Islet precursor cell (in vitro differentiated cells): ENCODE measurements at regions not wholly inside any gene's neighbourhood (a gene's known extent, or its start where the extent isn't known, plus 50 kb on each side); places are given as distances from the start of the nearest gene placed in this dataset.

Experiments used
- DNase-seq: peaks from one replicate; pipeline ENCODE4 v3.0.0-alpha.2; 2018

DNA sequence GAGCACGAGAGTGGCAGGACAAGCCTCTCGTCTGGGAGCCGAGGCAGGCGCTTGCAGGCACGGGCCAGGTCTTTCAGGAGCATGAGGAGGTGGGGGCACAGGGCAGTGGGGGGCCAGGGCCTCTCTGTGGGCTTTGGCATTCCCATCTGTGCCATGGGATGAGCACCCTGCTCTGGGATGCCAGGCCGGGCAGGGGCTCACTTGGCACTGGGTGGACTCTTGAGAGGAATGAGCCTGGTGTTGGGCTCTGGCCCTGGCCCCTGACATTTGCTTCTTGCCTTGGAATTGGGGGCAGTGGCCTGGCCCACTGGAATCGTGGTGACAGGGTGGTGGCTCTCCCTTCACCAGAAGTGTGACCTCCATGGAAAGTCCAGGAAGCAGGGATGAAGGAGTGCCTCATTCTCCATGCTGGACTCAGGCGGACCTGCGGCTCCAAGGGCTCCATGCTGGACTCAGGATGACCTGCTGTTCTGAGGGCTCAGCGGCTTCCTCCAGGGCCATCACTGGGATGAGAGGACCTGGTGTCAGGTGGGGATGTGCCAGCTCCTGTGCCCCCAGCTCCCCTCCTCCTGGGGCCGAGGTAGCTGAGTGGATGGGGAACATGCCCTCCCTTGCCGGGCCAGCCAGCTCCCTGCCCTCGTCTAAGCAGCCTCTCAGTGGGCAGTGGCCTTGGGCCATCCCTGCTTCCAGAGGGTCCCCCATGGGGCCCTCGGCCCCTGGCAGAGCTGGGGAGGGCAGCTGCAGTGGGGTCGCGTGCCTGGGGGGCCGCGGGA is 220.3 kb downstream of the KIF26A start:
- DNase-seq, result peak; percentile 38

DNA sequence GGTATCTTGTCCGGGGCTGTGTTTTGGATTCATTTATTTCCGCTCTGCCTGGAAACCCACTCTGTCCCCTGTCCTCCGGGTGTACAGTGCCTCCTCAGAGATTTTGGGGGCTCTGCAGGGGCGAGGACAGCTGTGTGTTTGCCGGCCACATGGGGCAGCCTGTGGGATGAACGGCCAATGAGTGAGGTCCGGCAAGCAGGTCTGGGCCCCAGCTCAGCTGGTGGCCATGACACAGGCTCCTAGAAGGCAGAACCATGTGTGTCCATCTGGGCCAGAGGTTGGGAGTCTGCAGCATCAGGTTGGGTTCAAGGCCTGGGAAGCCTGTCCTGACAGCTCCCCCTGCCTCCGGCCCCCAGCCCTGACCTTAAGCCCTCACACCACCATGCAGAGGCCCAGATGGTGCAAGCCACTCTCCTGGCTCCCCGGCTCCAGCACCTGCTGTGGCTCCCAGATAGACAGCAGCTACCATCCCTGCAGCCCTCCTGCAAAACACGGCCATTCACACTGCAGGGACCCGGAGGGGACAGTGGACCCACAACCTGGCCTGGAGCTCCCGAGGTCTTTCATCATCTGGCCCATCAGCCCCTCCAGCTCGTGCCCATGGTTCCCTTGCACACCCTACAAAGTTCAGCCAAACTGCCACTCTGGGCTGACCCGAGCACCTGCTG is 220.1 kb upstream of the C14orf180 start:
- DNase-seq, result peak; percentile 47

DNA sequence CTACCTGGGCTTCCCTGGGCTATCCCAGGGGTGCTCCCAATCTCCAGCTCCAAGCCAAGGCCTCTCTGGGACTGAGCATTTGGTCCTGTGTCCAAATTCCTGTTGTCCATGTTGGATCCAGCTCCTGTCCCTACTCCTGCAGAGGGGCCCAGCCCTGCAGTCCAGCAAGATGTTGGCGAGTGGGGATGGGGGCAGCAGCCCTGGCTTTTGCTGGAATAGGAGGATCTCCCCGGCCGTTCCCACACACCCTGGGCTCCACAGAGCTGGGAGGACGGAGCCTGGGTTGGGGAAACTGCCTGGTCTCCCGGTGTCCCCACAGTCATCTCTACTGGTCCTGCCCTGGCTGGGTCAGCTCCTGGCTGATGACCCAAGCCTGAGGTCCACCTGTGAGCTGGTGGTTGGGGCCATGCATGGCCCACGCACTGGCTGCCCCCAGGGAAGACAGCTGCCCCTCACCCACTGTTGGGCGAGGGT is 219.6 kb upstream of the C14orf180 start:
- DNase-seq, result peak; percentile 49

GRCh38 chr14:104360501-104360900 is 219.1 kb upstream of the C14orf180 start:
- DNase-seq, result peak; percentile 26

- DNase-seq, result peak; percentile 42
Observed at GRCh38 chr14:104361101-104361591, 218.4 kb upstream of the C14orf180 start.

DNA sequence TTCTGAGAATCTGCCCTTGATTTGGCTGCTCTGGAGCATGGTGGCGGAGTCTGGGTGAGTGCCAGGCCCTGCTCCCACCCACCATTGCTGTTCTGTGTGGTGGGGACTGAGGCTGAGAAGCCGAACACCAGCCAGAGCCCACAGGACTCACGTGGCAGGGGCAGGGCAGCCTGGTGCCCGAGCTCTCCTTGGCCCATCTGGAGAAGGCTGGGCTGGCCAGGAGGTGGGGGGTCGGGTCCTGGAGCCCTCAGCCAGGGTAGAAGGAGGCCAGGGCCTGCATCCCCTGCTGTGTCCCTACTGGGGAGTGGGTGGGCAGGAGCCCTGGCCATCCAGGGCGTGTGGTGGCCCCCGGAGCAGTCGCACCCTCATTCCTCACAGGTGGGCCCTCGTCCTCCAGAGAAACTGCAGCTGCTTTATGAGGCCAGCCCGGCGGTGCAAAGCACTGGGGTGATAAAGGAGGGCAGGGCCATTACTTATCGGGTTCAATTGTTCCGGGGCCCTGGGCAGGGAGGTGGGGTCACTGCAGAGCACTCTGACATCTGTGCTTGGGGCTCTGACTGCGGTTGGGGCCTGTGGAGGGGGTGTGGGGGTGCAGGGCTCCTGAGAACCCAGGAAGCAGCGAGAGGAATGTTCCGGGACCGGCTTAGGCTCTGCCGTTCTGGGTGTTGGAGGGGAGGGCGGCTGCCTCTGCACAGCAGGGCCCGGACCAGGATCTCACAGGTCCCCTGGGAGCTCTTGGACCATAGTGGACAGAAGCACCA is 217.5 kb upstream of the C14orf180 start:
- no peak for DNase-seq

DNA sequence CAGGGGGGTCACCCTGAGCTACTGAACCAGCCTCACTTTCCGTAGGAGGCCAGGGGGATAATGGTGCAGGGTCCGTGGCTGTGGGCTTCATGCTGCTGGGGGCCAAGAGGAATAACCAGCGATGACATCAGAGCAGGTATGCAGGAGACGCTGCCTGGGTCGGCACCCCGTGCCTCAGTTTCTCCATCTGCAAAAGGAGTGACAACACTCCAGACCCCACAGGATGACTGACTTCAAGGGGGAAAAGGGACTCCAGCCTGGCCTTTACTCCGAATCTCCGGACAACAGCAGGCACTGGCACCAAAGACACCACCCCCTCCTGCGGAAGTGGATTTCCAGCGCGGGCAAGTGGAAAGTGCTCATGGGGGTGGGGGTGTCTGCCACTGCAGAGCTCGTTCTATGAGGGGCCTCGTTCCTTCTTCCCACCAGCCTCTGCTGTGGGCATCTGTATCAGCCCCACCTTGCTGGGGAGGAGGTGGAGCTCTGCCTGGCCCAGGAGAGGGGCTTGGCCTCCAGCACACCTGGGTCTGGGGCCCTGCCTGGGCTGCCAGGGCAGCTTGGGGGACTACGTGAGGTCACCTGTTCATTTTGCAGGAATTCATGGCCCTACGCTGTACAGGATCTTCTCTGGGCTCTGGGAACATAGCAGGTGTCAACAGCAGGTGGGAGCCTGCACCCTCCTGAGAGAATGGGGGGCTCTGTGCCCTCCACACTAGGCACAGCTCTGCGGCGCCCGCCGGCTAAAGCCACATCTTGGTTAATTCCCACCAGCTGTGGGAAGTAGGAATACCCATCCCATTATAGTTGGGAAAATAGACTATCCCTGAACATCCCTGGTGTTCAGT is 216.6 kb upstream of the C14orf180 start:
- DNase-seq, result no peak

DNA sequence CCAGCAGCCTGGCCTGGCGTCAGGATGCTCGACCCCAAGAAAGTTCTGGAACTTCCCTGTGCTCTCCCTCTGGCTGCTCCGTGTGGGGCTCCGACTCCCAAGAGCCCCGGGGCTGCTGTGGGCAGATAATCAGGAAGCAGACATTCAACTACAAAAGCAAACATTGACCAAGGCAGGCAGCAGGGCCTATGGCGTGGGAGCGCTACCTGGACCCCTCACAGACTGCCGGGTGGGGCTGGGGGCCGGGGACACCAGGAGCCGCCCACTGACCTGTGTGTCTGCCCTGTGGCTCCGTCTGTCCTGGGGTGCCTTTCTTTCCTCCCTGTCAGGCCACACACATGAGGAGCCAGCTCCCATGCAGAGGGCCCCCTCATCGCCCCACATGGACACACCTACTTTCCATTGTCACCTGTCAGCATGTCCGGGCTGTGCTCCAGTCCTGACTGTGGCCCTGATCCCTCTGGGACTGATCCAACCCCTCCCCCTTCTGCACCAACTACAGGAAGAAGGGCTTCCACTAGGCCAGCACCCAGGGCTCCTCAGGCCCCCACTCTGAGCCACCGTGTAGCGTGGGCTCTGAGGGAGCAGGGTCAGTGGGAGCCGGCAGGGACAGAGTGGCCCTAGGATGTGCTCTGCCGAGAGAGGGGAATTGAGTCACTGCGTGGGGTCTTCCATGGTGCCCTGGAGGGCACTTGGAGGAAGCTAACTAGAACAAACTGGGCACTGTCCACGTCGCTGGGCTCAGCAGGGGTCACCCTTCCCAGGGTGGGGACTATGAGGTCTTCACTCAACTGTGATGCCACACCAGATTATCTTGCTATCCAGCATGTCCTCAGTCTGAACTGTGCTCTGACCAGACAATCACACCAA is 215.4 kb upstream of the C14orf180 start:
- DNase-seq, result no peak

DNA sequence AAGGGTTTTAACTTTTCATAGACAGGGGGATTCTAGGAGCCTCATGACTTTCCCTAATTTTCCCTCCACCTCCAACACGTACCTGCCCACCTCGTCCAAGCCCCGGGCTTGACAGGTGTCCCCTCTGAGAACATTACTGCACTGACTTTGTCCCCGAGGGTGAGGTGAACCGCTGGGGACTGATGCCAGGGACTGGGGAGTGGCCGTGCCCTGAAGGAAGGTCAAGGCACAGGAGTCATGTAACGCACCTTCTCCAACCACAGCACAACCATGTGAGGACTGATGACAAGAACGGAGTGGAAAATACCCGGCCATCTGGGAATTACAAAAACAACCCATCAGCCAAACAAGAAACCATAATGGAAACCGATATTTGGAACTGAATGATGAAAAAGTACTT is 214.7 kb upstream of the C14orf180 start:
- no peak for DNase-seq

DNA sequence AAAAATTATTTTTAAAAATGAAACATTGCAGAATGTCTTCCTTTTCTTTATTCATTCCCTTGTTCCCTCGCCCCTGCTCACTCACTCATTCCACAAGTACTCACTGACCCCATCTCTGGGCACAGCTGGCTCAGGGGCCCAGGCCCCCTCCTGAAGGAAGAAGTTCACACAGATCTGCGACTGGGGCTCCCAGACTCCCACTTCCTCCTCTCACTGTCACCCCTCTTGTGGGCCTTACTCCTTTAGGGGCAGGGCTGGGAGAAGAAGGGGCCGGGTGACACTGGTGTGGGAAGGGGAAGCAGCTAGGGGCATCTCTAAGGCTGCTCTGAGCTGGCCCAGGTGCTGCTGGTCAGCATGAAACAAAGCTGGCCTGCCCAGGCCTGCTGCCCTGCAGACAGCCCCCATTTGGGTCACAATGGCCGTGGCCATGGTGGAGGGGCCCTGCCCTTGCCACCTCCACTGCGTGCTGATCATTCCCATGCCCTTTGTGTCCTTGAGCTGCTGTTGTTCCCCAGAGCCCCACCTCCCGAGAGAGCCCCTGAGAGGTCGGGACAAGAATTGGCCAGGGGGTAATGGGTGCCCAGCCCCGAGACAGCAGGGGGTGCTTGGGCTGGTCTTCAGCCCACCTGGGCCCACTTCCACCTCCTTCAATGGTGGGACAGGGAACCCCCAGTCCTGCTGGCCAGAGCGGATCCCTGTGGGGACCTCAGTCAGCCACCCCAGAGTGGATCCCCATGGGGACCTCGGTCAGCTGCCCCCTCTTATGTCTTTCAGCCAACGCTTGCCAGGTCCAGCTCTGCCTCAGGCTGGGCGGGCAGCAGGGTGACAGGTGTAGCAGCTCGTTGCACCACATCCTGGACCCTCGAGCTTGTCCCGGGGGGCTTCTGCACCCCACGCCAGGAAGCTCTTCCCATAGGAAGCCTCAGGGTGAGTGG is 212.4 kb upstream of the C14orf180 start:
- no peak for DNase-seq

DNA sequence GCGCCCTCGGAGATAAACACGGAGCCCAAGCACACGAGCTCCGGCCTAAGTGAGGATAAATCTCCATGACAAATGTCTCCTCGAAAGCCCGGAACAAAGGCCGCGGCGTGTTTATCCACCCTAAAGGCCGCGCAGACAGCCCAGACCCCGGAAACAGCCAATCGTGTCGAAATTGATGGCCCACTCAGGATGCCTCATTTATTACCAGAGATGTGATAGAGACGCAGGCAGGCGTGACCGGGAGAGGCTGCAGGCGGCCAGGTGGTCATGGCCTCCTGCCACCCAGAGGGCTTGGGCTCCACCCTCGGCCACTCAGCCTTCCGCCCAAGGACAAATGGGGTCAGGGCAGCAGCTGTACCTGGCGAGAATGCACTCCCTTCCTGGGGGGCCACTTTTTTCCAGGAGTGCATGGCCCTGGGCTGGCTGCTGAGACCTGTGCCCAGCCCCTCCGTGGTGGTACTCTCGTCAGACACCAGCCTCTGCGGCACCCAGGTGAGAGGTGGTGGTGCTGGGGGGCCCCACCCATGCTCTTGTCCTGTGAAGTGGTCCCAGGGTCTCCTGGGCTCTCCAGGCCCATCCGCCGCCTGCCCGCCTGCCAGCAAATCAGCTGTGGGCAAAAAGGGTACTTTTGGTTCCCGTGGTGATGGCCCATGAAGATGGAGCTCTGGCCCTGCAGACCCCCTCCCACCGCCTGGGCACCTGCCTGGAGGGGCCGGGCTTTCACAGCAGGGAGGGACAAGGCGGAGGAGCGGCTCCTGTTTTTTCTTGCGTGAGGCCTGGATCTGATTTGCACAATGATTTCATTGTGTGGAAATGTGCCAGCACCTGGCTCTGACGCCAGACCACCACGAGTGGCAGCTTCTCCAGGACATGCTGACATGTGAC is 211.5 kb upstream of the C14orf180 start:
- no peak for DNase-seq

DNA sequence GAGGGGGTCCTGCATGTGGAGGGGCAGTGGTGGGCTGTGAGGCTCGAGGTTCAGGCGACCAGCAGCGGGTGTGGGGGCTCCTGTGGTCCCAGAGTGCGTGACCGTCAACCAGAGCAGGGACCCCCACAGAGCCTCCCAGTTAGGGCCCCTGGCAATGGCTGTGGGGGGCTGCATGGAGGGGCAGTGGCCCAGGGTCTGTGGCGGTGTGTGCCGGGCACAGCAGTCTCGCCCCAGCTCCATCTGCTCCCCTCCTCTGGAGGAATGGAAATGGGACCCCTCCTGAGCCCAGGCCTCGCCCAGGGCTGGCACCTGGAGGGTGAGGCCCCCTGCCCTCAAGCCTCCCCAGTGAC is 210.8 kb upstream of the C14orf180 start:
- no peak for DNase-seq

DNA sequence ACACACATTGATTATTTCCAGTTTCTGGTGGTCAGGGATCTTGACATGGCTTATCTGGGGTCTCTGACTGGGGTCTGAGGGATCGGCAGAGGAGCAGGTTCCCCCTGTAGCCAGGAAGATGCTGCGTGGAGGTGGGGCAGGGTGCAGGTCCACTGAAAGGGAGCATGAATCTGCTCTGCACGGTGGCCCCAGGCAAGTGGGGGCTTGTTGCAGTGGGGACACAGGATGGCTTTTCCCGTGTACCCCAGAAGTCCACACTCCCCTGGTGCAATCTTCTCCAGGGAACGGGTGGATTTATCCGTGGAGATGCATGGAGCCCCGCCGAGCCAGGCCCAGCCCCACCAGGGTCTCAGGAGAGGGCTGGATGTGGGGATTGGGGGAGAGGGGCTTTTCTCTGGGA is 210.4 kb upstream of the C14orf180 start:
- no peak for DNase-seq

GRCh38 chr14:104370256-104370870 is 209.2 kb upstream of the C14orf180 start:
- peak; percentile 74 for DNase-seq

DNA sequence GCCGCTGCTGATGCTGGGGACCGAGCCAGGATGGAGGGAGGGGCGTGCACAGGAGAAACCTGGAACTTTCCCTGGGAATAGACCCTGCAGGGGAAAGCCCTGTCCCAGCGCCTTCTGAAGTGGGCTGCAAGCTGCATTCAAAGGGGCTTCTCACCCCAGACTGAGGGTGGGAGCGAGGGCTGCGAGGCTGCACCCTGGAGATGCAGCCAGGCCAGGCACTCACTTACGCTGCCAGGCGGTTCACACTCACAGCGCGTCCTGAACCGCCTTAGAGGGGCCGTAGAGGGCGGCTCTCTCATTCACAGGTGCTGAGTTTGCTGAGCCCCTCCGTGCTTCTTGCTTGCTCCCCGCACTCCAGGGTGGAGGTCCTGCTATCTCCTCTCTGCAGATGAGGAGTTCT is 208.5 kb upstream of the C14orf180 start:
- DNase-seq, result no peak

- no peak for DNase-seq
Observed at GRCh38 chr14:104371917-104372316, 207.6 kb upstream of the C14orf180 start.

DNA sequence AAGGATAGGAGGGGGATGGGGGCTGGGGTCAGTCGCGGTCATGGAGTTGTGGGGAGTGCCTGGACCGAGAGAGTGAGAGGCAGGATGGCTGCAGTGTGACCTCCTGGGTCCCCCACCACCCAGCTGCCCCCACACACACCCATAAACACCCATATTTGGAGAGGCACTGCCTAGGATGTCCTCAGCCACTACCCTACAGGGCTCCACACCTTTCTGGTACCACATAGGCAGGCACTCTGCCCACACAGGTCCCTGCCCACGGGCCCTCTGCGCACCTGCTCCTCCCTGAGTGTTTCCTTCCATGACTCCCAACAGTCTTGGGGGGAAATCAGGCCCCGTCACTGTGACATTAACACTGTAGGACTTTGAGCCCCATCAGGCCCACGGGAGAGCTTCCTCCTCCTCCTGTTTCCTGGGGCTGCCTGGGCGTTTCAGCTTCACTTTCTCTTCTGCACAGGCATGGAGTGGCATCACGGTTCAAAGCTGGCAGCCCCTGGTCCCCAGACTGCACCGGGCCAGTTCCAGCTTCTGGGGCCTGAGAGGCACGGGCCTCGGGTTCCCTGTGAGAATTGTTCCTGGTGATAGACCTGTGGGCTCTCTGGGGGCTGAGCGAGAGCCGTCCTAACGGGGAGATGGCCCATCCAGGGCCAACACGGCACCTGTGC is 207.0 kb upstream of the C14orf180 start:
- no peak for DNase-seq
